ENCODE measurements at regions not wholly inside any gene's neighbourhood (a gene's known extent, or its start where the extent isn't known, plus 50 kb on each side); places are given as distances from the start of the nearest gene placed in this dataset.
"Not testable (repeated sequence)": the region's sequence is repeated elsewhere in the genome, so short reads cannot be mapped to it uniquely, and the experiment has no call there.

GRCh38 chr2:219748671-219749570 lies 121.5 kb downstream of the SLC4A3 start:
- Histone ChIP-seq H3K27ac (no peak overlapping the region), H3K27me3 (replicated peaks; ENCODE audit: insufficient read depth) (no peaks in the 10 kb centered on the region)
- WGBS: 38% methylated on average over 4 of the region's 4 CpGs

GRCh38 chr2:219751121-219751520 lies 123.7 kb downstream of the SLC4A3 start:
- intact Hi-C loops (cut with DNase I); H3K27me3 ChIP-seq (replicated peaks; ENCODE audit: insufficient read depth); H3K27ac ChIP-seq; DNase-seq (ENCODE audit: low spot score); H3K4me1 ChIP-seq (replicated peaks); H3K9me3 ChIP-seq; H3K4me3 ChIP-seq; H3K36me3 ChIP-seq: not testable (repeated sequence)
- WGBS: 91% methylated on average over 24 of the region's 34 CpGs

More at GRCh38 chr2:219748671-219749570, 121.5 kb downstream of the SLC4A3 start:
- Histone ChIP-seq H3K9me3 (no peaks in the 10 kb centered on the region), H3K36me3 (no peaks in the 10 kb centered on the region), H3K4me1 (replicated peaks) (no peaks in the 10 kb centered on the region), H3K4me3 (no peak overlapping the region)
- DNase-seq (ENCODE audit: low spot score): no peak
- TF ChIP-seq POLR2AphosphoS5 (IDR thresholded peaks at IDR 0.05): no peak
- intact Hi-C loops (cut with DNase I): no loop called here

- TF ChIP-seq POLR2A (IDR thresholded peaks at IDR 0.05) (no peak), CTCF (IDR thresholded peaks at IDR 0.05) (no peak), POLR2AphosphoS5 (IDR thresholded peaks at IDR 0.05) (no peak)
- intact Hi-C loops (cut with DNase I): no loop called here
- WGBS: 65% methylated on average over 2 of the region's 2 CpGs
Measured at GRCh38 chr2:219752726-219753125, 125.3 kb downstream of the SLC4A3 start.

GRCh38 chr2:219758907-219759680 lies 131.7 kb downstream of the SLC4A3 start:
- intact Hi-C loops (cut with DNase I): no loop called here
- Histone ChIP-seq H3K36me3 (no peaks in the 10 kb centered on the region), H3K27me3 (replicated peaks; ENCODE audit: insufficient read depth) (peaks cover 4% of the 10 kb centered on the region), H3K27ac (no peak overlapping the region), H3K4me1 (replicated peaks) (no peaks in the 10 kb centered on the region), H3K4me3 (no peak overlapping the region), H3K9me3 (no peaks in the 10 kb centered on the region)
- DNase-seq (ENCODE audit: low spot score): no peak
- TF ChIP-seq POLR2A (IDR thresholded peaks at IDR 0.05): no peak
- TF ChIP-seq CTCF (IDR thresholded peaks at IDR 0.05): no peak
- no peak for TF ChIP-seq POLR2AphosphoS5 (IDR thresholded peaks at IDR 0.05)
- WGBS: 88% methylated on average over 3 of the region's 3 CpGs

More at GRCh38 chr2:219752726-219753125, 125.3 kb downstream of the SLC4A3 start:
- H3K27ac ChIP-seq: no peak overlapping the region
- H3K4me3 ChIP-seq: no peak overlapping the region
- no peaks in the 10 kb centered on the region for H3K27me3 ChIP-seq (replicated peaks; ENCODE audit: insufficient read depth)
- no peaks in the 10 kb centered on the region for H3K9me3 ChIP-seq
- no peaks in the 10 kb centered on the region for H3K36me3 ChIP-seq
- no peak for DNase-seq (ENCODE audit: low spot score)
- H3K4me1 ChIP-seq (replicated peaks): no peaks in the 10 kb centered on the region

GRCh38 chr2:219759801-219760200 lies 132.4 kb downstream of the SLC4A3 start:
- Histone ChIP-seq H3K9me3 (no peaks in the 10 kb centered on the region), H3K27me3 (replicated peaks; ENCODE audit: insufficient read depth) (peaks cover 8% of the 10 kb centered on the region), H3K36me3 (no peaks in the 10 kb centered on the region), H3K4me1 (replicated peaks) (no peaks in the 10 kb centered on the region), H3K4me3 (no peak overlapping the region), H3K27ac (no peak overlapping the region)
- no peak for DNase-seq (ENCODE audit: low spot score)
- intact Hi-C loops (cut with DNase I): no loop called here
- WGBS: 35% methylated on average over 3 of the region's 3 CpGs
- TF ChIP-seq CTCF (IDR thresholded peaks at IDR 0.05): no peak
- no peak for TF ChIP-seq POLR2AphosphoS5 (IDR thresholded peaks at IDR 0.05)
- TF ChIP-seq POLR2A (IDR thresholded peaks at IDR 0.05): no peak
